HCT116 (cell line): ENCODE measurements at regions not wholly inside any gene's neighbourhood (a gene's known extent, or its start where the extent isn't known, plus 50 kb on each side); places are given as distances from the start of the nearest gene placed in this dataset.
A peak's percentile ranks its signal among the peaks of the same experiment; 100 is the strongest.

Experiments used
- ATAC-seq: fragments of 200-7000 bp; cut with Tn5 transposase; 2 replicates; pipeline ENCODE4 v1.9.1; 2020; ENCODE audit warnings: mild to moderate bottlenecking, moderate library complexity
- BruUV-seq: library from RNA; stranded (reverse); fragments of 400-500 nt; replicated peaks from 2 replicates; lab custom pipeline; 2021; lab: Mats Ljungman, UMichigan
- CTCF ChIA-PET: fragments of 300-600 bp; sonication (Branson Sonifier 250); formaldehyde crosslinking; loops from one replicate; lab custom pipeline; 2021; ENCODE audit warnings: antibody characterized with exemption; lab: Charles Lee
- POLR2A ChIA-PET: fragments of 300-600, 350-600 bp; sonication (Branson Sonifier 250); formaldehyde crosslinking; loops from one replicate; lab custom pipeline; 2021; ENCODE audit warnings: antibody characterized with exemption; lab: Charles Lee
- RAD21 ChIA-PET, 2 experiments: fragments of 300-600 bp; sonication (Branson Sonifier 250); formaldehyde crosslinking; loops; one replicate each; lab custom pipeline; 2023; ENCODE audit warnings: low total read pairs in 2 of 2; ENCODE audit not compliant: uncharacterized antibody in 2 of 2, unreplicated experiment in 2 of 2, low non-redundant PET in 1 of 2; lab: Charles Lee
- DNase-seq: peaks from one replicate; pipeline ENCODE4 v3.0.0-alpha.2; 2010; ENCODE audit warnings: low read depth, low spot score
- H2AFZ ChIP-seq: fragments of 200-600 bp; shearing (Covaris generic), sonication (generic); 2 replicates; pipeline ENCODE4 v1.6.1; 2017; ENCODE audit warnings: low read depth, mixed run types, mixed read lengths, antibody characterized with exemption, low read length; ENCODE audit not compliant: poor library complexity, severe bottlenecking
- H3K27ac ChIP-seq: 2 replicates; pipeline ENCODE4 v1.5.1; 2012; ENCODE audit warnings: low read depth, low read length
- H3K27me3 ChIP-seq: fragments of 200-600 bp; sonication (generic); 2 replicates; pipeline ENCODE4 v1.6.1; 2016; ENCODE audit warnings: mixed run types, low read length, mixed read lengths; ENCODE audit not compliant: insufficient read depth
- H3K36me3 ChIP-seq, 2 experiments: fragments of 200-500 bp in 1 of 2; fragments of 200-600 bp in 1 of 2; sonication (Bioruptor generic) in 1 of 2; sonication (generic) in 1 of 2; 2 replicates each; pipeline versions ENCODE4 v1.5.1 to v1.6.1; 2014 to 2016; ENCODE audit warnings: low read length in 2 of 2, inconsistent platforms in 1 of 2, mixed read lengths in 1 of 2, mixed run types in 1 of 2; ENCODE audit not compliant: insufficient read depth in 2 of 2, control insufficient read depth in 1 of 2
- H3K4me1 ChIP-seq, 2 experiments: fragments of 200-600 bp in 1 of 2; sonication (generic) in 1 of 2; 2 replicates each; pipeline versions ENCODE4 v1.5.1 to v1.6.1; 2012 to 2017; ENCODE audit warnings: low read length in 2 of 2, inconsistent platforms in 1 of 2, mild to moderate bottlenecking in 1 of 2, mixed read lengths in 1 of 2, mixed run types in 1 of 2, moderate library complexity in 1 of 2; ENCODE audit not compliant: insufficient read depth in 2 of 2, control insufficient read depth in 1 of 2
- H3K4me2 ChIP-seq: fragments of 200-600 bp; sonication (generic); 2 replicates; pipeline ENCODE4 v1.6.1; 2017; ENCODE audit warnings: mixed run types, low read length, mixed read lengths
- H3K4me3 ChIP-seq, 2 experiments: fragments of 200-600 bp in 1 of 2; sonication (generic) in 1 of 2; replicated peaks in 1 of 2; 2 replicates each; pipeline ENCODE4 v1.5.1; 2011 to 2016; ENCODE audit warnings: low read length in 2 of 2, control low read depth in 1 of 2, low read depth in 1 of 2, mild to moderate bottlenecking in 1 of 2, mixed read lengths in 1 of 2, mixed run types in 1 of 2
- H3K79me2 ChIP-seq: fragments of 200-600 bp; sonication (generic); 2 replicates; pipeline ENCODE4 v1.6.1; 2017; ENCODE audit warnings: mild to moderate bottlenecking, mixed run types, low read length, moderate library complexity, mixed read lengths; ENCODE audit not compliant: insufficient read depth
- H3K9ac ChIP-seq: fragments of 200-600 bp; sonication (generic); 2 replicates; pipeline ENCODE4 v1.6.1; 2016; ENCODE audit warnings: low read length, mixed read lengths
- H3K9me2 ChIP-seq: fragments of 200-600 bp; sonication (generic), shearing (Covaris generic); 2 replicates; pipeline ENCODE4 v1.6.1; 2017; ENCODE audit warnings: mixed run types, mild to moderate bottlenecking, moderate library complexity; ENCODE audit not compliant: insufficient read depth
- H3K9me3 ChIP-seq, 2 experiments: fragments of 200-500 bp in 1 of 2; fragments of 200-600 bp in 1 of 2; sonication (Bioruptor generic) in 1 of 2; sonication (generic) in 1 of 2; 2 replicates each; pipeline ENCODE4 v1.6.1; 2014 to 2017; ENCODE audit warnings: low read length in 2 of 2, mixed read lengths in 2 of 2, inconsistent platforms in 1 of 2, low read depth in 1 of 2, mild to moderate bottlenecking in 1 of 2, mixed run types in 1 of 2, moderate library complexity in 1 of 2; ENCODE audit not compliant: control insufficient read depth in 1 of 2, insufficient read depth in 1 of 2
- H4K20me1 ChIP-seq: fragments of 200-600 bp; sonication (generic), shearing (Covaris generic); 2 replicates; pipeline ENCODE4 v1.6.1; 2017; ENCODE audit warnings: mixed run types, mild to moderate bottlenecking, moderate library complexity; ENCODE audit not compliant: insufficient read depth
- ATF3 ChIP-seq: IDR thresholded peaks from 2 replicates; pipeline ENCODE4 v1.6.1; 2012
- CBX3 ChIP-seq: IDR thresholded peaks from 2 replicates; pipeline ENCODE4 v1.6.1; 2012; ENCODE audit warnings: low read depth
- CEBPB ChIP-seq: IDR thresholded peaks from 2 replicates; pipeline ENCODE4 v1.6.1; 2012; ENCODE audit warnings: low read depth
- CTCF ChIP-seq, 3 experiments: fragments of 200-600 bp in 1 of 3; sonication (generic) in 1 of 3; IDR thresholded peaks in 2 of 3; conservative IDR thresholded peaks in 1 of 3; 2 replicates each; pipeline ENCODE4 v1.5.1; 2012 to 2017; ENCODE audit warnings: low read depth in 2 of 3, low read length in 2 of 3, antibody characterized with exemption in 1 of 3, borderline replicate concordance in 1 of 3, control low read depth in 1 of 3, mild to moderate bottlenecking in 1 of 3, mixed read lengths in 1 of 3, mixed run types in 1 of 3, moderate library complexity in 1 of 3; ENCODE audit not compliant: insufficient read depth in 1 of 3
- EGR1 ChIP-seq: IDR thresholded peaks from 2 replicates; pipeline ENCODE4 v1.6.1; 2012; ENCODE audit warnings: low read depth
- EZH2 ChIP-seq: fragments of 200-600 bp; sonication (generic); IDR thresholded peaks from 2 replicates; pipeline ENCODE4 v1.6.1; 2017; ENCODE audit warnings: antibody characterized with exemption, mixed run types
- EZH2phosphoT487 ChIP-seq: fragments of 200-600 bp; IDR thresholded peaks from 2 replicates; pipeline ENCODE4 v1.6.1; 2018; ENCODE audit warnings: antibody characterized with exemption, borderline replicate concordance
- FOSL1 ChIP-seq: IDR thresholded peaks from 2 replicates; pipeline ENCODE4 v1.6.1; 2012; ENCODE audit warnings: low read depth
- JUND ChIP-seq: IDR thresholded peaks from 2 replicates; pipeline ENCODE4 v1.6.1; 2012
- MAX ChIP-seq: IDR thresholded peaks from 2 replicates; pipeline ENCODE4 v1.6.1; 2012
- POLR2A ChIP-seq: IDR thresholded peaks from 2 replicates; pipeline ENCODE4 v1.7.0; 2011; ENCODE audit warnings: borderline replicate concordance; ENCODE audit not compliant: insufficient read depth, insufficient read length; ENCODE audit errors: extremely low read depth
- POLR2AphosphoS5 ChIP-seq: IDR thresholded peaks from 2 replicates; pipeline ENCODE4 v1.6.1; 2011; ENCODE audit warnings: mild to moderate bottlenecking, low read depth, low read length, moderate library complexity
- RAD21 ChIP-seq: IDR thresholded peaks from 2 replicates; pipeline ENCODE4 v1.6.1; 2012; ENCODE audit warnings: low read depth, mild to moderate bottlenecking
- REST ChIP-seq: IDR thresholded peaks from 2 replicates; pipeline ENCODE4 v1.6.1; 2012; ENCODE audit warnings: low read depth
- SIN3A ChIP-seq: IDR thresholded peaks from 2 replicates; pipeline ENCODE4 v1.6.1; 2012; ENCODE audit warnings: low read depth
- SP1 ChIP-seq: IDR thresholded peaks from 2 replicates; pipeline ENCODE4 v1.6.1; 2012; ENCODE audit warnings: low read depth
- SRF ChIP-seq: IDR thresholded peaks from 2 replicates; pipeline ENCODE4 v1.6.1; 2012; ENCODE audit warnings: low read depth
- TCF7L2 ChIP-seq: IDR thresholded peaks from 2 replicates; pipeline ENCODE4 v1.7.0; 2011; ENCODE audit warnings: borderline replicate concordance, inconsistent platforms; ENCODE audit not compliant: insufficient read depth, insufficient read length; ENCODE audit errors: extremely low read depth
- YY1 ChIP-seq: IDR thresholded peaks from 2 replicates; pipeline ENCODE4 v1.6.1; 2011; ENCODE audit warnings: low read length, low read depth, moderate library complexity, mild to moderate bottlenecking; ENCODE audit not compliant: insufficient replicate concordance; ENCODE audit errors: extremely low read depth
- ZBTB33 ChIP-seq: IDR thresholded peaks from 2 replicates; pipeline ENCODE4 v1.6.1; 2011; ENCODE audit warnings: mild to moderate bottlenecking, low read length, moderate library complexity; ENCODE audit not compliant: insufficient replicate concordance; ENCODE audit errors: extremely low read depth
- ZFX ChIP-seq: fragments of 450-650 bp; IDR thresholded peaks from 2 replicates; pipeline ENCODE4 v1.6.1; 2017
- ZNF274 ChIP-seq: fragments of 200-500 bp; sonication (Bioruptor generic); IDR thresholded peaks from 2 replicates; pipeline ENCODE4 v1.6.1; 2014; ENCODE audit warnings: mild to moderate bottlenecking, low read depth, low read length, inconsistent platforms
- intact Hi-C: fragments of 100-400 bp; cut with micrococcal nuclease; formaldehyde crosslinking; loops from 2 replicates; pipeline ENCODE4 v1.10.0; 2022

GRCh38 chr9:110015759-110016158 lies 192.2 kb downstream of the C9orf152 start:
- Histone ChIP-seq H3K4me3 (peak overlapping the region in 1 of 2 experiments; percentile 37; a peak in 3 of 4 replicates), H3K9me2 (no peaks in the 10 kb centered on the region), H3K9ac (peak overlapping the region; percentile 38), H3K4me1 (peaks cover 11 to 39% of the 10 kb centered on the region in 2 experiments), H3K4me2 (peak overlapping the region; percentile 74), H3K27me3 (no peaks in the 10 kb centered on the region), H3K9me3 (no peaks in the 10 kb centered on the region), H4K20me1 (no peaks in the 10 kb centered on the region), H3K79me2 (no peaks in the 10 kb centered on the region), H3K36me3 (no peaks in the 10 kb centered on the region), H3K27ac (peak overlapping the region; percentile 52), H2AFZ (peak overlapping the region; percentile 49)
- DNase-seq (peak; percentile 79), ATAC-seq (peak; percentile 76)
- intact Hi-C loops: no loop called here
- RAD21 ChIA-PET: no interaction called here
- POLR2A ChIA-PET: interaction anchor here (0.8 to 1.1 kb wide), 2 partner anchors 10 to 47 kb away, joined by 3 to 4 read pairs; no protein-coding TSS in a partner anchor
- CTCF ChIA-PET: interaction anchor here (1.7 kb wide), 1 partner anchor 113 kb away, joined by 4 read pairs; no protein-coding TSS in a partner anchor
- BruUV-seq: no TSS peak
- TF ChIP-seq FOSL1 (peak; percentile 67), EZH2phosphoT487 (no peak), ATF3 (no peak), ZFX (no peak), SP1 (peak; percentile 51), POLR2AphosphoS5 (no peak), SIN3A (no peak), SRF (0 out of 2 replicates have a peak, but pooled peaks have one; percentile 17), TCF7L2 (no peak), ZNF274 (no peak), EGR1 (no peak), MAX (no peak), ZBTB33 (no peak), EZH2 (no peak), YY1 (no peak), RAD21 (no peak), REST (no peak), JUND (peak; percentile 53), CBX3 (peak; percentile 57), CTCF (IDR thresholded peaks at IDR 0.05 in 2 of 3, conservative IDR thresholded peaks at IDR 0.05 in 1 of 3; ENCODE audit: borderline replicate concordance in 1 of 3, insufficient read depth in 1 of 3, low read depth in 2 of 3, low read length in 2 of 3) (no peak), POLR2A (peak; percentile 5), CEBPB (no peak)
